NCI-H2107 treated with DMSO at 0.1 percent for 48 hours (cell line): ENCODE measurements at regions not wholly inside any gene's neighbourhood (a gene's known extent, or its start where the extent isn't known, plus 50 kb on each side); places are given as distances from the start of the nearest gene placed in this dataset.

Experiments
- DNase-seq: peaks from one replicate; lab custom pipeline; 2025; ENCODE audit not compliant: unreplicated experiment; lab: John Stamatoyannopoulos, UW

- DNase-seq: no peak
Observed at GRCh38 chr10:65675236-65675635, 1250.6 kb upstream of the LRRTM3 start.

GRCh38 chr10:65684896-65685295, 1240.9 kb upstream of the LRRTM3 start:
- no peak for DNase-seq

GRCh38 chr10:65701168-65701776, 1224.6 kb upstream of the LRRTM3 start:
- DNase-seq: no peak

GRCh38 chr10:65708057-65708456, 1217.8 kb upstream of the LRRTM3 start:
- DNase-seq: no peak

GRCh38 chr10:65710306-65710705, 1215.5 kb upstream of the LRRTM3 start:
- DNase-seq: no peak

GRCh38 chr10:65719790-65720189, 1206.0 kb upstream of the LRRTM3 start:
- DNase-seq: no peak

GRCh38 chr10:65720901-65721300, 1204.9 kb upstream of the LRRTM3 start:
- no peak for DNase-seq

- DNase-seq: no peak
Observed at GRCh38 chr10:65723525-65723924, 1202.3 kb upstream of the LRRTM3 start.

- no peak for DNase-seq
Observed at GRCh38 chr10:65735382-65735781, 1190.5 kb upstream of the LRRTM3 start.

- no peak for DNase-seq
Observed at GRCh38 chr10:65742906-65743305, 1182.9 kb upstream of the LRRTM3 start.

- no peak for DNase-seq
Observed at GRCh38 chr10:65751218-65751617, 1174.6 kb upstream of the LRRTM3 start.

GRCh38 chr10:65751896-65752295, 1173.9 kb upstream of the LRRTM3 start:
- no peak for DNase-seq

- DNase-seq: no peak
Observed at GRCh38 chr10:65753532-65753931, 1172.3 kb upstream of the LRRTM3 start.

- no peak for DNase-seq
Observed at GRCh38 chr10:65754112-65754511, 1171.7 kb upstream of the LRRTM3 start.

GRCh38 chr10:65762311-65762710, 1163.5 kb upstream of the LRRTM3 start:
- DNase-seq: no peak

GRCh38 chr10:65765006-65765541, 1160.8 kb upstream of the LRRTM3 start:
- DNase-seq: no peak

GRCh38 chr10:65769828-65770227, 1156.0 kb upstream of the LRRTM3 start:
- DNase-seq: no peak

- no peak for DNase-seq
Observed at GRCh38 chr10:65778753-65779152, 1147.1 kb upstream of the LRRTM3 start.

- DNase-seq: no peak
Observed at GRCh38 chr10:65779985-65780384, 1145.9 kb upstream of the LRRTM3 start.

- DNase-seq: no peak
Observed at GRCh38 chr10:65786279-65786678, 1139.6 kb upstream of the LRRTM3 start.

GRCh38 chr10:65787571-65787970, 1138.3 kb upstream of the LRRTM3 start:
- DNase-seq: no peak

GRCh38 chr10:65788271-65788670, 1137.6 kb upstream of the LRRTM3 start:
- no peak for DNase-seq

- DNase-seq: no peak
Observed at GRCh38 chr10:65791979-65792378, 1133.9 kb upstream of the LRRTM3 start.
